Mesenchymal stem cell (in vitro differentiated cells and primary cell): ENCODE measurements at regions not wholly inside any gene's neighbourhood (a gene's known extent, or its start where the extent isn't known, plus 50 kb on each side); places are given as distances from the start of the nearest gene placed in this dataset.

Experiments used
- DNase-seq: peaks from one replicate; pipeline ENCODE4 v3.0.0-alpha.2; 2013
- H2AFZ ChIP-seq: one replicate; pipeline ENCODE4 v1.6.1; 2013; ENCODE audit warnings: low read depth, mild to moderate bottlenecking, control low read depth, inconsistent platforms, low read length, moderate library complexity
- H2AK5ac ChIP-seq: 2 replicates; pipeline ENCODE4 v1.6.1; 2013; ENCODE audit warnings: low read length, moderate library complexity, mild to moderate bottlenecking, inconsistent platforms; ENCODE audit not compliant: severe bottlenecking
- H2BK120ac ChIP-seq: one replicate; pipeline ENCODE4 v1.6.1; 2013; ENCODE audit warnings: low read depth, mild to moderate bottlenecking, inconsistent platforms, low read length, moderate library complexity
- H2BK12ac ChIP-seq, 2 experiments: one replicate each; pipeline ENCODE4 v1.6.1; 2013; ENCODE audit warnings: inconsistent platforms in 2 of 2, low read length in 2 of 2, mild to moderate bottlenecking in 2 of 2, moderate library complexity in 2 of 2, control low read depth in 1 of 2
- H2BK15ac ChIP-seq: one replicate; pipeline ENCODE4 v1.6.1; 2013; ENCODE audit warnings: mild to moderate bottlenecking, low read depth, inconsistent platforms; ENCODE audit not compliant: poor library complexity, severe bottlenecking
- H2BK5ac ChIP-seq: 2 replicates; pipeline ENCODE4 v1.6.1; 2013; ENCODE audit warnings: low read depth, mild to moderate bottlenecking, low read length, control low read depth, inconsistent platforms; ENCODE audit not compliant: poor library complexity, severe bottlenecking
- H3K14ac ChIP-seq, 2 experiments: one replicate each; pipeline ENCODE4 v1.6.1; 2013; ENCODE audit warnings: inconsistent platforms in 2 of 2, low read length in 2 of 2, control low read depth in 1 of 2, mild to moderate bottlenecking in 1 of 2, moderate library complexity in 1 of 2
- H3K18ac ChIP-seq, 2 experiments: one replicate each; pipeline ENCODE4 v1.6.1; 2013; ENCODE audit warnings: inconsistent platforms in 2 of 2, low read length in 2 of 2, control low read depth in 1 of 2, low read depth in 1 of 2, mild to moderate bottlenecking in 1 of 2
- H3K23ac ChIP-seq, 2 experiments: one replicate each; pipeline ENCODE4 v1.6.1; 2013; ENCODE audit warnings: inconsistent platforms in 2 of 2, low read length in 2 of 2, mild to moderate bottlenecking in 2 of 2, moderate library complexity in 2 of 2, control low read depth in 1 of 2
- H3K27ac ChIP-seq: 2 replicates; pipeline ENCODE4 v1.5.1; 2013; ENCODE audit warnings: mild to moderate bottlenecking, moderate library complexity, low read length, control low read depth, inconsistent platforms; ENCODE audit not compliant: poor library complexity, severe bottlenecking
- H3K27me3 ChIP-seq, 2 experiments: 2 replicates each; pipeline versions ENCODE4 v1.6.1 to v1.7.0; 2013; ENCODE audit warnings: low read length in 2 of 2, mild to moderate bottlenecking in 2 of 2, moderate library complexity in 2 of 2, control low read depth in 1 of 2, inconsistent platforms in 1 of 2; ENCODE audit not compliant: control insufficient read depth in 1 of 2, insufficient read depth in 1 of 2
- H3K36me3 ChIP-seq, 2 experiments: 2 replicates each; pipeline versions ENCODE4 v1.6.1 to v1.7.0; 2013; ENCODE audit warnings: low read length in 2 of 2, control low read depth in 1 of 2, inconsistent platforms in 1 of 2, low read depth in 1 of 2, mild to moderate bottlenecking in 1 of 2; ENCODE audit not compliant: insufficient read depth in 2 of 2, control insufficient read depth in 1 of 2
- H3K4ac ChIP-seq, 2 experiments: one replicate each; pipeline ENCODE4 v1.6.1; 2013; ENCODE audit warnings: inconsistent platforms in 2 of 2, low read length in 2 of 2, mild to moderate bottlenecking in 2 of 2, moderate library complexity in 2 of 2, control low read depth in 1 of 2, low read depth in 1 of 2
- H3K4me1 ChIP-seq: 2 replicates; pipeline ENCODE4 v1.6.1; 2013; ENCODE audit warnings: low read depth, low read length, control low read depth; ENCODE audit not compliant: control insufficient read depth, insufficient read depth
- H3K4me2 ChIP-seq: 2 replicates; pipeline ENCODE4 v1.6.1; 2013; ENCODE audit warnings: low read length, mild to moderate bottlenecking, inconsistent platforms; ENCODE audit not compliant: poor library complexity, severe bottlenecking
- H3K4me3 ChIP-seq, 2 experiments: 2 replicates each; pipeline versions ENCODE4 v1.5.1 to v1.7.0; 2013; ENCODE audit warnings: low read length in 2 of 2, mild to moderate bottlenecking in 2 of 2, control low read depth in 1 of 2, low read depth in 1 of 2; ENCODE audit not compliant: insufficient read depth in 1 of 2
- H3K79me1 ChIP-seq: replicated peaks from 2 replicates; pipeline ENCODE4 v1.6.1; 2013; ENCODE audit warnings: mild to moderate bottlenecking, control low read depth, low read length, inconsistent platforms; ENCODE audit not compliant: poor library complexity, severe bottlenecking
- H3K9ac ChIP-seq: 2 replicates; pipeline ENCODE4 v1.7.0; 2013; ENCODE audit warnings: mild to moderate bottlenecking, low read length, moderate library complexity
- H3K9me3 ChIP-seq: 2 replicates; pipeline ENCODE4 v1.7.0; 2013; ENCODE audit warnings: mild to moderate bottlenecking, low read length; ENCODE audit not compliant: control insufficient read depth
- H4K8ac ChIP-seq: one replicate; pipeline ENCODE4 v1.6.1; 2013; ENCODE audit warnings: inconsistent platforms, mild to moderate bottlenecking, low read length, moderate library complexity
- H4K91ac ChIP-seq: one replicate; pipeline ENCODE4 v1.6.1; 2013; ENCODE audit warnings: mild to moderate bottlenecking, low read length, inconsistent platforms
- WGBS: methylation state at CpG from one replicate; pipeline ENCODE4 v1.1.7; 2013; ENCODE audit warnings: mixed read lengths; 5-methylcytosine and 5-hydroxymethylcytosine counted together

- Histone ChIP-seq H3K4me2 (no peak overlapping the region), H3K9me3 (no peaks in the 10 kb centered on the region), H4K8ac (no peak overlapping the region), H4K91ac (no peak overlapping the region), H3K79me1 (no peaks in the 10 kb centered on the region), H3K18ac (no peak overlapping the region), H3K4me3 (no peak overlapping the region), H2BK15ac (no peak overlapping the region), H2AK5ac (no peak overlapping the region), H3K27me3 (no peaks in the 10 kb centered on the region), H2BK120ac (no peak overlapping the region), H2AFZ (no peak overlapping the region), H2BK5ac (no peak overlapping the region), H3K4ac (no peak overlapping the region), H3K9ac (no peak overlapping the region), H3K23ac (no peak overlapping the region), H3K4me1 (no peaks in the 10 kb centered on the region), H3K14ac (no peak overlapping the region), H3K36me3 (no peaks in the 10 kb centered on the region), H2BK12ac (no peak overlapping the region), H3K27ac (no peak overlapping the region)
- DNase-seq = no peak
- WGBS = 90% methylated on average over 4 of the region's 5 CpGs
These were observed 294.2 kb downstream of the TEX29 start for GRCh38 chr13:111614613-111615012.

- no peak overlapping the region for H2AFZ ChIP-seq
- H3K27me3 ChIP-seq = no peaks in the 10 kb centered on the region
- no peaks in the 10 kb centered on the region for H3K36me3 ChIP-seq
- H3K4me1 ChIP-seq = no peaks in the 10 kb centered on the region
- no peak overlapping the region for H4K8ac ChIP-seq
- no peak overlapping the region for H3K23ac ChIP-seq
- no peaks in the 10 kb centered on the region for H3K9me3 ChIP-seq
- H4K91ac ChIP-seq = no peak overlapping the region
- no peak overlapping the region for H2BK12ac ChIP-seq
- DNase-seq = no peak
- no peaks in the 10 kb centered on the region for H3K79me1 ChIP-seq
- no peak overlapping the region for H3K27ac ChIP-seq
- H2BK15ac ChIP-seq = no peak overlapping the region
- no peak overlapping the region for H3K18ac ChIP-seq
- H2AK5ac ChIP-seq = no peak overlapping the region
- H2BK120ac ChIP-seq = no peak overlapping the region
- H3K14ac ChIP-seq = no peak overlapping the region
- 89% methylated on average over 9 of the region's 11 CpGs for WGBS
- no peak overlapping the region for H3K4me3 ChIP-seq
- H3K9ac ChIP-seq = no peak overlapping the region
- H3K4me2 ChIP-seq = no peak overlapping the region
- H2BK5ac ChIP-seq = no peak overlapping the region
- H3K4ac ChIP-seq = no peak overlapping the region
These were observed 295.8 kb downstream of the TEX29 start for GRCh38 chr13:111616203-111616602.

- Histone ChIP-seq H3K18ac (no peak overlapping the region), H2BK5ac (no peak overlapping the region), H3K4me2 (no peak overlapping the region), H3K36me3 (no peaks in the 10 kb centered on the region), H3K4ac (no peak overlapping the region), H3K14ac (no peak overlapping the region), H2AK5ac (no peak overlapping the region), H3K9me3 (no peaks in the 10 kb centered on the region), H3K9ac (no peak overlapping the region), H3K79me1 (no peaks in the 10 kb centered on the region), H2BK120ac (no peak overlapping the region), H3K23ac (no peak overlapping the region), H3K4me3 (no peak overlapping the region), H3K27ac (no peak overlapping the region), H2BK15ac (no peak overlapping the region), H2AFZ (no peak overlapping the region), H3K4me1 (no peaks in the 10 kb centered on the region), H4K91ac (no peak overlapping the region), H4K8ac (no peak overlapping the region), H3K27me3 (no peaks in the 10 kb centered on the region), H2BK12ac (no peak overlapping the region)
- WGBS = 73% methylated on average over 6 of the region's 6 CpGs
- DNase-seq = no peak
These were observed 299.7 kb downstream of the TEX29 start for GRCh38 chr13:111620166-111620565.

- no peak overlapping the region for H2AK5ac ChIP-seq
These were observed 300.1 kb downstream of the TEX29 start for GRCh38 chr13:111620586-111620985.

More at GRCh38 chr13:111620586-111620985, 300.1 kb downstream of the TEX29 start:
- Histone ChIP-seq H2BK120ac (no peak overlapping the region), H3K4me3 (no peak overlapping the region), H3K14ac (no peak overlapping the region), H3K18ac (no peak overlapping the region), H3K9me3 (no peaks in the 10 kb centered on the region), H3K79me1 (no peaks in the 10 kb centered on the region), H4K91ac (no peak overlapping the region), H2AFZ (no peak overlapping the region), H3K9ac (no peak overlapping the region), H2BK12ac (no peak overlapping the region), H3K27ac (no peak overlapping the region), H3K27me3 (no peaks in the 10 kb centered on the region), H3K4me1 (no peaks in the 10 kb centered on the region), H2BK5ac (no peak overlapping the region), H3K36me3 (no peaks in the 10 kb centered on the region), H3K23ac (no peak overlapping the region), H4K8ac (no peak overlapping the region), H2BK15ac (no peak overlapping the region), H3K4me2 (no peak overlapping the region), H3K4ac (no peak overlapping the region)
- 80% methylated on average over 9 of the region's 9 CpGs for WGBS
- no peak for DNase-seq
